ENCODE measurements at regions not wholly inside any gene's neighbourhood (a gene's known extent, or its start where the extent isn't known, plus 50 kb on each side); places are given as distances from the start of the nearest gene placed in this dataset.

DNA sequence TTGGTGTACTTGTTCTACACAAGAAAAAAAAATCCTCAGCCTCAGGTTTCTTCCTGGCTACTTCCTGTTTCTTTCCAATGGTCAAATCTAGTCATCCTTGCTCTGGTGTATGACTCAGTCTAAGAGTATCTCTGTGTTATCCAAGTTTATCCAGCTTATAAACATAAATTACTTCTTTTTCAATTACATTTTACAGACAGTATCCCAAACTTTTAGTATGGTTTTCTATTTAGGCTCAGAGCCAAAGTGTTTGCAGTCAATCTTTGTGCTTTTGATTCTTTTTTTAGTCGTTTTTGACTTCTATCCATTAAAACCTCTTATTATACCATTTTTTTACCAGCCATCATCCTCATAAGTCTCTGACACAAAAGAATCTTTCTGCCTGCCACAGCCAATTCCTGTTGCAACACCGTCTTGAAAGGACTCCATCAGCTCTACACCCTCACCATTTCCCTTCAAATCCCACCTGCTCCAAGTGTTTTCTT lies 294.6 kb downstream of the PTEN start:
- peak; percentile 90 for DNase-seq (ENCODE audit: low read depth)
- no peak for TF ChIP-seq CTCF (IDR thresholded peaks at IDR 0.05; ENCODE audit: insufficient read depth, low read depth, low read length)
- H3K4me3 ChIP-seq (ENCODE audit: low read depth, low read length), result no peak overlapping the region

DNA sequence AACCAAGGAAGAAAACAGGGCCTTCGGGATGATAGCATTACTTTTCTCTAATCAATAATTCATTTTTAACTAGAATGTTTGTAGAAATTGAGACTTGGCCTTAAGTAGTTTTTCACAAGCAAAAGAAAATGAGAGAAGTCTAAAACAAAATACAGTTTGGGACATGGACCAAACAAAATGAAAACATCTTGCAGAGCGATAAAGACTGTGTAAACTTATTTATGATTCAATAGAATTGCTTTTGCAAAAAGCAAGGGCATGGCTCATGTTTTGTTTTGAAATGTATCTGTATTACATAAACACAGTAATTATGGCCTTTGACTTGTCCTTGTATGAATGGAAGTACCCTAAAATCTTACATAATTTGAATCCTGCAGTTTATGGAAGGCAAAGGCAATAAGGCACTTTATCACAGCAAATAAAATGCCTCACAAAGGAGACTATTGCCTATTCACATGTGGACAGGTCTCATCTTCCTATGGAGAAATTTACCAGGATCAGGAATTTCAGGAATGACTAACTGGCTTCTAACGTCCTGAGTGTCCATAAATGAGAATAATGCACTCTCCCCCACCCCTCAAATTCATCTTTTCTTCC lies 295.2 kb downstream of the PTEN start:
- DNase-seq (ENCODE audit: low read depth), result peak; percentile 55

GRCh38 chr10:88159127-88159829 lies 295.9 kb downstream of the PTEN start:
- DNase-seq (ENCODE audit: low read depth), result no peak
- TF ChIP-seq CTCF (IDR thresholded peaks at IDR 0.05; ENCODE audit: insufficient read depth, low read depth, low read length), result no peak
- no peak overlapping the region for H3K4me3 ChIP-seq (ENCODE audit: low read depth, low read length)

More for the DNA sequence above, 295.2 kb downstream of the PTEN start:
- H3K4me3 ChIP-seq (ENCODE audit: low read depth, low read length), result no peak overlapping the region
- TF ChIP-seq CTCF (IDR thresholded peaks at IDR 0.05; ENCODE audit: insufficient read depth, low read depth, low read length), result no peak

DNA sequence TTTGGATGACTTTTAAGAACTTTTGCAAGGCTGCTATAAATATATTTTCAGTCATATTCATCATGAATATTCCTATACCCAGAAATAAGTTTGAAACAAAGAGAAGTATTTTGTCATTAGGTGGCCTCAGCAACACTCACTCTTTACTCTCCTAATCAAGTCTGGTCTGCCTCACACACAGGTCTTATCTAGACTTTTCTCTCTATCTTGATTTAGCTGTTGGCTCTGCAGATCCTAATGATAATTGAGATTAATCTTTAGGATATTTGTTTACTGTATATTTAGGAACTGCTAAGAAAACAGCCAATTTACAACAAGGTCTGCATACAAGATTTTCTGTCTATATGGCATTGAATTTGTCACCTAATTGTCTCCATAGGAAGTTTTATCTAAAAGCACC lies 297.6 kb downstream of the PTEN start:
- DNase-seq (ENCODE audit: low read depth), result no peak
- H3K4me3 ChIP-seq (ENCODE audit: low read depth, low read length), result no peak overlapping the region
- TF ChIP-seq CTCF (IDR thresholded peaks at IDR 0.05; ENCODE audit: insufficient read depth, low read depth, low read length), result no peak

DNA sequence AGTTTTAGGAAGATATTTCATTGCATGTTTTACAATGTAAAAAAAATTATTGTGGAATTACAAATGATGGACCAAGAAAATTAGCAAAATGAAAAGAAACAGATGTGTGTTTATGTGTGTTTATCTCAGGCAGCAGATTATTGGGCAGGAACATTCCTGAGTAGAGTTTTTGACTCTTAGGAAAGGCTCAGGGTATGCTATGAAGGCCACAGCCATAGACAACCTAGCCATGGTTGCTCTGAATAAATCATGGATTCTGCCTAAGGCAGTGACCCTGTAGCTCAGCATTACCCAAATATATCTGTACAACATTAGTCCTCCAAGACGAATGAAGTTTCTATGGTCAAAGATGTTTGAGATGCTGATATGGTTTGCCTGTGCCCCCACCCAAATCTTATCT lies 298.3 kb downstream of the PTEN start:
- peak; percentile 47 for DNase-seq (ENCODE audit: low read depth)
- no peak for TF ChIP-seq CTCF (IDR thresholded peaks at IDR 0.05; ENCODE audit: insufficient read depth, low read depth, low read length)
- H3K4me3 ChIP-seq (ENCODE audit: low read depth, low read length), result no peak overlapping the region

- no peak for DNase-seq (ENCODE audit: low read depth)
- TF ChIP-seq CTCF (IDR thresholded peaks at IDR 0.05; ENCODE audit: insufficient read depth, low read depth, low read length), result no peak
- H3K4me3 ChIP-seq (ENCODE audit: low read depth, low read length), result no peak overlapping the region
Observed at GRCh38 chr10:88162852-88163251, 299.4 kb downstream of the PTEN start.

All from fibroblast of villous mesenchyme (primary cell).